NCI-H460 (cell line): ENCODE measurements at regions not wholly inside any gene's neighbourhood (a gene's known extent, or its start where the extent isn't known, plus 50 kb on each side); places are given as distances from the start of the nearest gene placed in this dataset.
"Not testable (repeated sequence)": the region's sequence is repeated elsewhere in the genome, so short reads cannot be mapped to it uniquely, and the experiment has no call there.

ENCODE experiments used
- DNase-seq: peaks from one replicate; pipeline ENCODE4 v3.0.0-alpha.2; 2016; ENCODE audit warnings: low read depth; ENCODE audit errors: extremely low read depth

DNA sequence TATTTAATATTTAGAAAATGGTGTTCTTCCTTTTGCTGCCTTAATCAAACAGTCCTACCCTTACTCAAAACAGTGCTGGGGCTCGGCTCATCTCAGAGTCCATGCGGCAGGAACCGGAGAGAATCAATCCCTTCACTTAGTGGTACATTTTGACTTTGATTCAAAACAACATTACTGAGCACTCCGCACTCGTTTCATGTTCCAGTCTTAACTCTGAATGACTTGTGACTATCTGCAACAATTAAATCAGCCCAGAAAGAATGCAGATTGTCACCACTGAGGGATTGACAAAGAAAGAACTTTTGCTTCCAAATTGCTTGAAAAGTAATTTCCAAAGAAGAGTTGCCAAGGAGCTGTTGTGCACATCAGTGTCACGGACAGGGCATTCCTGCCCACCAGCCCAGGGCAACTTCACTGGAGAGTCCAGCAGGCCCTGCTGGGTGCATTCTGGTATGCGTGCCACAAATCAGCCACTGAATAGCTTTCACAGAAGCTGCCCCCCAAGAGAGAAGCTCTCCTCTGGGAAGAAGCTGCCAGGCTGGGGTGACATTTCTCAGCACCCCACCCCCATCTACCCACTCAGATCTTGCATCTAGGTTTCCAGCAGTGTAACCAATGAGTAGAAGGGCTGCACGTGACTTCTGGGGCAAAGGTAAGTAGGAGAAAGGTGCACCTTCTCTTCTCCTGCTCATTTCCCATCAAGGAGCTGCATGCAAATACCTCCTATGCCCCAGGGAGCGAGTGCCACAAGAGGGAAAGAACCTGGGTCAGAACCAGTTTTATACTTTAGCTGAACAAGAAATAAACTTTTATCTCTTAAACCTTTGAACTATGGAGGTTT, 84.6 kb upstream of the ATP8B1 start:
- no peak for DNase-seq

DNA sequence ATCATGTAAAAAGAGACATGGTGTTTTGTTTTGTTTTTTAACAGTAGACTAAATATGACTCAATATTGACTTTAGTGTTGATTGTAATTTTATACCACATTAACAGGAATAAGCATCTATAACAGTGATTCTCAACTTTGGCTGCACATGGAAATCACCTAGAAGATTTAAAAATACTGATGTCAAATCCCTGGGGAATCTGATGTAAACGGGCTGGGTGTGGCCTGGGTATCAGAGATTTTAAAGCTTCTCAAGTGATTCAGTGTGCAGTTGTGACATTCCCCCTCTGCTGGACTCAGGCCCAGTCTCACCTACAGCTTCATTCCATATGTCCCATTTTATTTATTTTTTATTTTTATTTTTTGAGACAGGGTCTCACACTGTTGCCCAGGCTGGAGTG, 82.8 kb upstream of the ATP8B1 start:
- DNase-seq, result no peak

DNA sequence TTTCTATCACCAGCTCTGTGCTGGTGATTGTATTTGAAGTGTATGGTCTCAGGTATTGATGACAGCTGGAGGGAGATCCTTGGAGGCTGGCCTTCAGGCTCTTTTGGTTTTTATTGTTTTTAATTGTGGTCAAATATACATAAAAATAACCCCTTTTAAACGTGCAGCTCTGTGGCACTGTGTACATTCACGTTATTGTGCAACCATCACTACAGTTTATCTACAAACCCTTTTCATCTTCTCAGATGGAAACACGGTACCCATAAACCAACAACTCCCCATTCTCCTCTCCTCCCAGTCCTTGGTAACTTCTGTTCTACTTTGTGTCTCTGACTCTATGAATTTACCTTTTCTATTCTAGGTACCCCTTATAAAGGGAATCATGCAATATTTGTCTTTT, 79.3 kb upstream of the ATP8B1 start:
- DNase-seq, result no peak

DNA sequence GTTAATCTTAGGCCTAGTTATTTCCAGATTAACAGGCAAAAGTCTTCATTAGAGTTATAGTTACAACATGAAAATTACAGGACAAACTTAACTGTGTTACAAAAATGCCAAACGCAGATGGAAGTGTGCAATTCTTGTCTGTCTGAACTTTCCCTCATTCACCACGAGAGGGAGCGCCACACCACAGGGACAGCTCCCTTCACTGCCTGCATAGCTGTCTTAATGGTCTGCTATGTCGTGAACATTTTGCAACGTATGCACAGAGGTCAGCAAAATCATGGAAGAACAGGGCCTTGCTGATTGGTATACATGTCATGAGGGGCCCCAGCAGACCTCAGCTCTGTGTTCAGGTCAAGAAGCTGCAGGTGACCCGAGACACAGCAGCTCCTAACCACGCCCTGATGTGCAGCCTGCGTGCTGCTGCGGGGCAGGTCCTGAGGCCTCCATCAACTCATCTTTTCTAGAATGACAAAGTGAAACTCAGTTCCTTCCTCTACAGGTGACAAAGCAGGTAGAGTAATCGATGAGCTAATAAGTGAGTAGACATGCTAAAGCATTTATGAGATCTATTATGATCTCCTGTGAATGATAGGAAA, 78.8 kb upstream of the ATP8B1 start:
- DNase-seq, result peak; percentile 79

DNA sequence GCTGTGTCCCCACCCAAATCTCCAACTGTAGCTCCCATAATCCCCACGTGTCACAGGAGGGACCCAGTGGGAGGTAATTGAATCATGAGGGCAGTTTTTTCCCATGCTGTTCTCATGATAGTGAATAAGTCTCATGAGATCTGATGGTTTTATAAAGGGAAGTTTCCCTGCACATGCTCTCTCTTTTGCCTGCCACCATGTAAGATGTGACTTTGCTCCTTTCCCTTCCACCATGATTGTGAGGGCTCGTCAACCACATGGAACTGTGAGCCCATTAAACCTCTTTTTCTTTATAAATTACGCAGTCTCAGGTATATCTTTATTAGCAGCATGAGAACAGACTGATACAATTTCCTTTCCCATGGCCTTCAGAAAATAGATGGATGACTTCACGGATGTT, 76.8 kb upstream of the ATP8B1 start:
- DNase-seq, result not testable (repeated sequence)

DNA sequence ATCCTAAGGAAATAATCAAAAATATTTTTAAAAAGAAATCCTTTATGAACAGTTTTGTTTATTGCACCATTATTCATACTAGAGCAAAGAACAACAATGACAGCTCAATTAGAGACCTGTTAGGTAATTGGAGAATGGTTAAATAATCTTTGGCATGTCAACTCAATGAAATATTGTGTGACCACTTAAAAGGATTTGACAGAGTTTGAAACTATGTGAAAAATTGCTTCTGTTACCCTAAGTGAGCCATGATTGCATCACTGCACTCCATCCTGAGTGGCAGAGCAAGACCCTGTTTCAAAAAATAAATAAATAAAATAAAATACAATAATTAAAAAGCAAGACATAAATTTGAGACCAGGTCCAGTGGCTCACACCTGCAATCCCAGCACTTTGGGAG, 66.1 kb upstream of the ATP8B1 start:
- no peak for DNase-seq

DNA sequence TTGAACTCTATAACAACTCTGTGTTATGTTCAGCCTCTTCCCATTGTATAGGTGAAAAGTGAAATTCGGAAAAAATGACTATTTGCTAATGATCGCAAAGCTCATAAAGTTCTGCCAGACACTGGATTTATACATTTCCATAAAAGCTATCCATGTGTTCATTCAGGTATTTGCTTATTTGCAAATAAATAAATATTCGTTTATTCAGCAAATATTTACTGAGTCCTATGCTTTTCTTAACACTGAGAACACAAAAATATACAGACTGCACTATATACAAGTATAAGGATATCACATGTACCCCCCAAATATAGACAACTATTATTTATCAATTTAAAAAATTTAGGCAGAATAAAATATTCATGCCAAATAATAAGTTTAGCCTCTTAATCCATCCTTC, 63.2 kb upstream of the ATP8B1 start:
- no peak for DNase-seq

DNA sequence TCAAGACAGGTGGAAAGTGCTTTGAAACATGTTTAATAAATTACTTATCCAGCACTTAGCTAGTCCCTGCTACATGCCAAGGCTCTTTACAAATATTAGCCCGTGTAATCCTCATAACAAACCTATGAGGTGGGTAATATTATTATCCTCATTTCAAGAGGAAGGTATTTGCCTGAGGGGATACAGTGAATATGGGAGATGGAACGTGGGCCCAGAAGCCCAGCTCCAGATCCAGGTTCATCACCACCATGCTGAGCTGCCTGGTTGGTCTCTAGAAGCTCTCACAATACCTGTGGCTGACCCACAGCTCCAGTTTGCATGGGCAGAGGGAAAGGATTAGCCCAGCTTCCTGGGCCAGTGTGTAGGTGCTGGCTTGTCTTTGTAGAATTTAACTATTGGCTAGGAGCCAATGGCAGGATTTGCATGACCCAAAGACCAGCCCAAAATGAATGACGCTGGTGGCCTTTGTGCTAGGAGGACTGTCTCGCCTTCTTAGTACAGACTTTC, 61.6 kb upstream of the ATP8B1 start:
- no peak for DNase-seq

DNA sequence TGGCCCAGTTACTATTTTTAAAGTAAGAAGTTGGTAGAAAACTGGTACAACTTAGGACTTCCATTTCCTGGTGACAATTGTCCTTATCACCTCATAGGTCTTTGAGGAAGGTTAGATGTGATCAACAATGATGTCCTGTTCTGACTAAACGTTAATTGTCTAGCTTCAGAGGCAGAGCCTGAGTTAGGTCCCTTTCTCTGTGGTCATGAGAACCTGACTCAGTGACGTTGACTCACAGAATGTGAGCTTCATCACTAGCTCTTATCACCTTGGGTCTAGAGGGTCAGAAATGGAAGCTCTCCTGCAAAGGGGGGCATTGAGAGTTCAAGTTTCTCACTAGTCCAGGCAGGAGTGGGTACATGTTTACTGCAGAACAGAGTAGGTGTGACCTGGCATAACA, 60.6 kb upstream of the ATP8B1 start:
- DNase-seq, result no peak

DNA sequence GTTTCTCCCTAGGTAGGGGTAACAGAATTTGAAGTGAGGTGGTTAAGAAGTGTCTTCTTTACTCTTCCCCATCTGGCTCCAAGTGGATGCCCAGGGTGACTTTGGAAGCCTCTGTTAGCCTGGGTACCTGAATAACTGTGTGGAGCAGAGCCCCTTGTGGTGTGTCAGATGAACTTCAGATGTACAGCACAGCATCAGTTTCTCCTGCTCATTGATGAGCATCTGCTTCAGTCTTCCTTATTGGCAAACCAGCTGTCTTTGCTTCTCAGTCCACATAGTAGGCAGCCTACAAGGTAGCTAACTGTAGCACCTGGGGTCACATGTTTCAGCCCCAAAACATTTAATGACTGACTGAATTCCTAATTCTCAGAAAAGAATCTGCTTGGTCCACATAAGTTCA, 56.2 kb upstream of the ATP8B1 start:
- peak; percentile 8 for DNase-seq

DNA sequence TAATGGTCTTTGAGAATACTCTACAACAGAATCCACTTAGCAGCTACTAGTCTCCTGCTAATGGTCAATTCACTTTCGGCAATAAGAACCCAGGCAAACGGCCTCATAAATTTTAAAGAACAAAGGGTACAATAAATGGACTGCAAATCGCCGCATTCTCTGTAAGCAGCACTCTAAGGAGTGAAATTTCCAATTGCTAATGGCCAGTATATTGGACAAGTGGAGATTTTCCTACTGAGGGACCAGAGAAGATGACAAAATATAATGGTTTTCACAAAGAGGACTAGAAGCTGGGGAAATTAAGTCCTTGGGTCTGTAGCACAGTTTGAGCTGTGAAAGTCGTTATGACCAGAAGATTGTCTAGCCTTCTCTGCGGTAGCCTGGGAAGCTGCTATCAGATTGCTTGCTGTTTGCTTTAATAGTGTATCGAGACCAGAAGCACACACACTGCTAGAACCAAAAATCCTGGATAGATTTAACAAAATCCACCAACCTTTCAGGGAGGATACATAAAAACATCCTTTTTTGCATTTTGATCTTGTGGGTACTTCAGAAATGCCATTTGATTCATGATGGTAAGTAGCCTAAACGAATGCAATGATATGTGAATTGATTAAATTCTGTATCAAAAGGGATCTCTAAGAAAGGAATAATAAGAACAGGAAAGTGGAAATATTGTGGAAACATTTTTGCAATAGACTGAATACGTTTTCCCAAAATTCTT, 53.6 kb upstream of the ATP8B1 start:
- DNase-seq, result no peak

DNA sequence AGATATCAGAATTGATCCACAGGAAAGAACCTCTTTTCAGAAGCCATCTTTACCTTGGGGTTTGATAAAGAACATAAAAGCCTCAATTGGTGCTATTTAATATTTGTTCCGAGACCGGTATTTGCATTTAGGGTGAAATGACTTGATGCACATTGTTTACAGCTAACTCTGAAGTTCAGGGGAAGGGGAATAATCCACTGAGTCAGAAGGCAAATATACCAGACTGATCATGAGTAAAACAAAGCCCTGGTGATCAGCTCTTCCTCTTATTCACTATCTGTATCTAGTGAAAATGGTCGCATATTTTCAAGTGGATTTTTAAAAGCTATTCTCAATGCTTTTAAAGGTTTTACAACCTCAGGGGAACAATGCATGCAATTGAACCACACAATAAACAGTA, 53.0 kb upstream of the ATP8B1 start:
- no peak for DNase-seq

DNA sequence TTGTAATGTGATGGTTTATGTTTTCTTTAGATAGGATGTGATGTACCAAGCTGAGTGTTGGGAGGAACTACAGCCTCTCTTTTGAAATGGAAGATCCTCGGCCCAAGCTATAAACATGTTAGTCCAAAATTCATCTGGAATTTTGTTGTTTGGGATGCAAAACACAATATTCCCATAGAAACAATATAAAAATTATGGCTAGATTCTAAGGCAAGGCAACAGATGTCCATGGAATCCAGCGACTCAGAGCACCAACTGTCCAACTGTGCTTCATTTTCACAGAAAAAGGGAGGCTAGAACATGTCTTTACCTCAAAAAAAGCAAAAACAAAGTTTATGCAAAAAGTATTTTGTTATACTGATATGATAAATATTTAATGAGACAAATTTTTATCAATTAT, 52.4 kb upstream of the ATP8B1 start:
- no peak for DNase-seq

DNA sequence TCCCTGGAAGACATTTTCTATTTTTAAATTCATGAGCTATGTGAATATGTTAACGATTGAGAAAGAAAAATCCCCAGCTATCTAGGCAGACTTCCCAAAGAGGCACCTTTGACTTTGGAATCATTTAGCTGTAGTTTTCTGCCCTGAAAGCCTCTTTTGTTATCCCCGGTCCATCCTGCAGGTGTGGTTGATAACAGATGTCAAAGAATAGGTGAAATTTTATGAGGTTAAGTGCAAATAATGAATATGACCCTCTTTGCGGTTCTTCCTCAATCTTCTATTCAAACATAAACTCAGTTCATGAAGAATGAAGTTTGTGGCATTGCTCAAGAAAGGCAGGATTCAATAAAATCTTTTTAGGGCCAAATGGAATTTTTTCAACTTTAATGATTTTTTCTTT, 51.6 kb upstream of the ATP8B1 start:
- no peak for DNase-seq

DNA sequence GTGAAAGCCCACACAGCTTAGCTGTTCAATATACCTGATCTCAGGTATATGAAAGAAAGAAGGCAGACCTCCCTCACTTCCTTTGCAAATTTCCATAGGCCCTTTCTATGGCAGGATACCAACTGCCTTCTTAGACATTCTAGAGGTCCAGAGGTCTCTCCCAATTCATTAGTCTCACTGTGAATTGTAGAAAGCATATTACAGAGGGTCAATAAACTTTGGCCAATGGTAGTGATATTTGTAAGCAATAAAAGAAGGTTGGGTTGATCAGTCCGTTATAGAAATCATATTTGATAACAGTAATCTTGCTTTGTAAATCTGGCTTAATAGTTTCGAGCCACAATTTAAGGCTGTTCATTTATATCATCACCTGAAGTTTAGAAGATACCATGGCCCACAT, 50.7 kb upstream of the ATP8B1 start:
- no peak for DNase-seq

DNA sequence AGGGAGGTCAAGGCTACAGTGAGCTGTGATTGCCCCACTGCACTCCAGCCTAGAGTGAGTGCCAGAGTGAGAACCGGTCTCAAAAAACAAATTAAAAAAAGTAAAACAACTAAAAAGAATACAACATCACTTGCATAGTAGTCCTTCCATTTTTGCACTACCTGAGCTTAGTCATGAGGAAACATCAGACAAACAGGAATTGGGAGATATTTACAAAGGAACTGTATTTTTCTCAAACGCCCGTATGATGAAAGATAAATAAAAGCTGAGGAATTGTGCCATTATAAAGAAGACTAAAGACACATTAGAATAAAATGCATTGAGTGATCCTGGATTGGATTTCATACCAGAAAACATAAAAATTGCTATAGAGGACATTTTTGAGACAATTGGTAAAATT, 50.0 kb upstream of the ATP8B1 start:
- no peak for DNase-seq
